ENCODE measurements at regions not wholly inside any gene's neighbourhood (a gene's known extent, or its start where the extent isn't known, plus 50 kb on each side); places are given as distances from the start of the nearest gene placed in this dataset.

GRCh38 chr4:3865986-3866812 lies 100.0 kb downstream of the ADRA2C start:
- Histone ChIP-seq H3K9ac (ENCODE audit: low read depth in 2 of 2, low read length in 2 of 2) (no peak overlapping the region), H3K27me3 (peaks cover 3% of the 10 kb centered on the region)
- intact Hi-C loops (cut with DNase I): no loop called here

GRCh38 chr4:3866813-3867129 lies 100.6 kb downstream of the ADRA2C start:
- DNase-seq: no peak
- intact Hi-C loops (cut with DNase I): no loop called here
- Histone ChIP-seq H3K27me3 (peaks cover 9% of the 10 kb centered on the region), H3K4me1 (no peaks in the 10 kb centered on the region), H3K9ac (ENCODE audit: low read depth in 2 of 2, low read length in 2 of 2) (no peak overlapping the region), H3K9me3 (no peaks in the 10 kb centered on the region), H3K27ac (no peak overlapping the region), H3K36me3 (no peaks in the 10 kb centered on the region), H3K4me3 (no peak overlapping the region)
- TF ChIP-seq CTCF (IDR thresholded peaks at IDR 0.05): no peak

More at GRCh38 chr4:3865986-3866812, 100.0 kb downstream of the ADRA2C start:
- Histone ChIP-seq H3K4me3 (no peak overlapping the region), H3K9me3 (no peaks in the 10 kb centered on the region), H3K36me3 (no peaks in the 10 kb centered on the region), H3K4me1 (no peaks in the 10 kb centered on the region), H3K27ac (no peak overlapping the region)
- no peak for DNase-seq
- TF ChIP-seq CTCF (IDR thresholded peaks at IDR 0.05): no peak

- Histone ChIP-seq H3K9me3 (no peaks in the 10 kb centered on the region), H3K36me3 (no peaks in the 10 kb centered on the region), H3K4me3 (no peak overlapping the region), H3K27me3 (peaks cover 17% of the 10 kb centered on the region), H3K4me1 (no peaks in the 10 kb centered on the region), H3K9ac (ENCODE audit: low read depth in 2 of 2, low read length in 2 of 2) (no peak overlapping the region), H3K27ac (no peak overlapping the region)
- no peak for TF ChIP-seq CTCF (IDR thresholded peaks at IDR 0.05)
- intact Hi-C loops (cut with DNase I): no loop called here
- DNase-seq: no peak
Measured at GRCh38 chr4:3867403-3868100, 101.4 kb downstream of the ADRA2C start.

GRCh38 chr4:3868211-3869173 lies 102.3 kb downstream of the ADRA2C start:
- Histone ChIP-seq H3K4me1 (no peaks in the 10 kb centered on the region), H3K9me3 (no peaks in the 10 kb centered on the region), H3K27ac (no peak overlapping the region), H3K36me3 (no peaks in the 10 kb centered on the region), H3K4me3 (no peak overlapping the region), H3K27me3 (peaks cover 22% of the 10 kb centered on the region), H3K9ac (ENCODE audit: low read depth in 2 of 2, low read length in 2 of 2) (no peak overlapping the region)
- intact Hi-C loops (cut with DNase I): no loop called here
- DNase-seq: no peak
- TF ChIP-seq CTCF (IDR thresholded peaks at IDR 0.05): no peak

GRCh38 chr4:3869174-3869572 lies 103.0 kb downstream of the ADRA2C start:
- no peaks in the 10 kb centered on the region for H3K4me1 ChIP-seq
- no peaks in the 10 kb centered on the region for H3K36me3 ChIP-seq
- TF ChIP-seq CTCF (IDR thresholded peaks at IDR 0.05): no peak
- H3K9me3 ChIP-seq: no peaks in the 10 kb centered on the region
- H3K27me3 ChIP-seq: peaks cover 23% of the 10 kb centered on the region
- H3K27ac ChIP-seq: no peak overlapping the region
- DNase-seq: no peak
- no peak overlapping the region for H3K4me3 ChIP-seq
- intact Hi-C loops (cut with DNase I): no loop called here
- H3K9ac ChIP-seq (ENCODE audit: low read depth in 2 of 2, low read length in 2 of 2): no peak overlapping the region

Data from colonic mucosa (tissue), 4 donors.